SKM-1 (cell line): ENCODE measurements at regions not wholly inside any gene's neighbourhood (a gene's known extent, or its start where the extent isn't known, plus 50 kb on each side); places are given as distances from the start of the nearest gene placed in this dataset.

Source experiments
- DNase-seq: peaks from one replicate; lab custom pipeline; 2025; ENCODE audit not compliant: unreplicated experiment; lab: John Stamatoyannopoulos, UW

DNA sequence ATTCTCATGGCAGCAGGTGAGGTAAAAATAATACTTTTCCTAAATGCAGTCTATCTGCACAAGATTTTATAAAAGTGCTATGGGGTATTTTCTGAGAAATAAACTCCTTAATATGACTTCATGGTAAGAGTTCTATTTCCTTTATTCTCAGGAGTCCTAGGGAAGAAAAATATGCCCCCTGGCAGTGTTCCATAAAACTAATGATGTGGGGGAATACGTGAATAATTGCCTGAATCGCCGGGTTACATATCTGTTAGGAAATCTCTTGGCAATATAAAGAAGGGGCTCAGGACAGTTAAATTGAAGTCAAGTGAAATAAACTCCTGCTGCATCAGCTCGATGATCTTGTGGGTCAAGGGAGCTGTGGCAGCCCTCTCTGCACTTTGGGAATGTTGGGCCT, 229.7 kb downstream of the MAFB start:
- no peak for DNase-seq

DNA sequence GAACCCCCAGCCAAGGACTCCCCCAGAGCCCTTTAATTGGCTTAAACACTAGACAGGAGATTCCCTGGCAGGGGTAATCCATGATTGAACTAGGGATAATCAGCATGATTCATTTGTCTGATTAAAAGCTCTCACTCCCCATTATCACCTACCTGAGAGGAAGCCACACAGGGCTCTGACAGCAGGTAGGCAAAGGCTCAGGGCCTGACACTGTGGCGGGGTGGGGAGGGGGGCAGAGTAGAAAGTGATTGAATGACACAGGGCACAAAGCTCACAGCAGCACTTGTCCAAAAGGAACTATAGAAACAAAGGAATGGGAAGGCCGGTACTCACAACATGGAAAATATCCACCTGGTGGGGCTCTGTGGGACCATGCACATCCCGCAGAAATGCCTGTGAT, 231.6 kb downstream of the MAFB start:
- DNase-seq: no peak

DNA sequence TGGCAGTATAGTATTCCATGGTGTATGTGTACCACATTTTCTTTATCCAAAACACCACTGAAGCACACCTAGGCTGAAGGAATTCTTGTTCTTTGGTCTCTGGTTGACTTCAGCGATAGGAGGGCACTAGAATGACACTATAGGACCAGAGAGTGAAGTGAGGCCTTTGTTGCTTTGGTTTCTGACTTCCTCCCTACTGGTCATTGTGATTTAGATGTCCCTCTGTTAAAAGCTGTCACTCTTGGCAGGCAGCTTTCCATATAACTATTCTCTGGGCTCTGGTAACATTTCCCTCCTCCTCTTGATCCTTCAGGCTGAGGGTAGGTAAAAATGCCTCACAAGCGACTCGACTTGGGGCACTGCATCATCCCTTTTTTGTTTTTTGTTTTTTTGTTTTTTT, 236.3 kb downstream of the MAFB start:
- DNase-seq: no peak

DNA sequence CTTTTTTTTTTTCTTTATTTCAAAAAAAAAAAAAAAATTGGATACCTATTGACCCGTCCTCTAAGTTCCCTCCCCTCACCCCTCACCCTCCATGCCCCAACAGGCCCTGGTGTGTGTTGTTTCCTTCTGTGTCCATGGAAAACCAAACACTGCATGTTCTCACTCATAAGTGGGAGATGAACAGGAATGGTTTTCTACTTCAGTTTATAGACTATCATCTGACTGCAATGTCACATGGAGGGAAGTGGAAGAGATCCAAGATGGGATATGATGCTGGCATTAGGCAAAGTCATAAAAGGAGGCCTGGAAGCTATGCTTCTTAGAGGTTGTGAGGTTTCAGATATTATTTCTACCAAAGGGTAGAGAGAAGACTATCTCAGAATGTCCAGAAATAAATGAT, 237.5 kb downstream of the MAFB start:
- DNase-seq: no peak

DNA sequence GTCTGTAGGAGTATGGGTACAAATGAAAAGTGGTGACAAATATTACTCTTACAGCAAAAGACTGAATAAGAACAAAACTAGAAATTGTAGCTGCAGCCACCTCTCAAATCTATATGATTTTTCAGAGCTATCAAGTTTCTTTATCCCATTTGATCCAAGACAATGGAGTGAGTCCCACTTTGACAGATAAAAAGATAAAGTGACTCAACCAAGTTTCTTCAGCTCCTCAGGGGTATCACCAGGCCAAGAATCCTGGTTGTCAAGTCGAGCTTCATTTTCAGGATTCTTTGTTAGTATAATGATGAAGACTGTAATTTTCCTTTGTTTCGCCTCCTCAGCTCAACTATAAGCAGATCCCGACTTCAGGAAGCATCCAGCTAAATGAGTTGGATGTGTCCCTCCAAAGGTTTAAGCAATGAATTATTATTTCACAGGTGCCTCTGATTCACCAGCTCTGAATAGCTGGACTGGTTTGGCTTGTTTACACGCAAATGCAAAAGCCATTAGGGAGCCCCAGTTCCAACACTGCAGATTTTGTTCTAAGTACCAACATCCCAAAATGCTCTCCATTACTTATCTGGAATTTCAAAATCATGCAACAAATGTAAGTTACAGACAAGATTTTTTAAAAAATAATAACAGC, 238.9 kb downstream of the MAFB start:
- DNase-seq: no peak

DNA sequence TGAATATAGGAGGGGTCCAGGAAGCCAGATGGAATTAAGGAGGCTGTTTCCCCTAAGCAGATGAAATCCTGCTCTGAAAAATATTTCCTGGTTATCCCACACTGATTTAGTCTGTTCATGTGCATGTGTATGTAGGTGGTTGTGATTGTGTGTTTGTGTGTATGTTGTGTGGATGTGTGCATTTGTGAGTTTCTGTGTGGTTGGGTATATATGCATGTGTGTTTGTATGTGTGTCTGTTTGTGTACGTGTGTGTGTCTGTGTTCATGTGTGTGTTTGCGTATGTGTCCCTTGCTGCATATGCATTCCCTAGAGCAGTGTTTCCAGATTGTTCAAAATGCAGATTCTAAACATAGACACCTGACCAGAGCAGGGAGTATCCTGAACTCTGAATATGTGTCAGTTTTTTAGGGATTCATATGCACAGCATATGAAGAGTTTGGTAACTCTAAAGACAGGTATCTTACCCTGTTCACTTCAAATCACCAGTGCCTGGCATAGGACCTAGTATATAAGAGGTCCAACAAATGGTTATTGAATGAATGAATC, 239.8 kb downstream of the MAFB start:
- no peak for DNase-seq

DNA sequence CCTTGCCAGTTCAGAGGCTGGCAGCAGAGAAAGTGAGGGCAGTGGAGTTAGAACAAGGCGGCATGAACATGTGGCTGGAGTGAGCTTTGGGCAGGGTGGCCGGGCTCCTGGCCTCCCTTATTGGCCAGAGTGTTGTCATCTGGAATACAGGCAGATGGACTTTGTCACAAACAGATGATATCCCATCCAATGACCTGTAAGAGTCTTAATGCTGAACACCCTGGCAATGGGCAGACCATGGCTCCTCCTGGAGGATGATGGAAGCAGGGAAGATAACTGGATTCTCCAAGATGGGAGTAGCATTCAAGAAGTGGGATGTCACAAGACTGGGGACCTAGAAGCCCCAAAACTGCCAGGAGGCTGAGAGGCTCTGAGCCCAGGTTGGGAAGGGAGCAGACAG, 242.1 kb downstream of the MAFB start:
- no peak for DNase-seq

DNA sequence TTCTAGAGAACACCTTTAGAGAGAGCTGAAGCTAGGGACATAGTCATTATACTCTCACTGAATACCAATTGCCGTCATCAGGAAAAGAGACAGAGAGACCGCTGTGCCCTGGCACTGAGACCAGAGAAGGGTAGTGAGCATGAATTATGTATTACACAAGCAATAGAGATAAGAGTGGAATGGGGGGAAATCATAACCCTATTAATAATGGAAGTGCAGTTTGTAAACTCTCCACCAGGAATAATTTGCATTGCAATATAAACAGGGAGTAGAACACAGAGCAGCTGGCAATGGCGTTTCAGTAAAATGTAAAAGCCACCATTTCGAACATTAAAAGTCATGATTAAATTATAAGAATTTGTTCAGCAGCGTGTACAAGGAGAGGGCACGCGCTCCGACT, 244.5 kb downstream of the MAFB start:
- no peak for DNase-seq

DNA sequence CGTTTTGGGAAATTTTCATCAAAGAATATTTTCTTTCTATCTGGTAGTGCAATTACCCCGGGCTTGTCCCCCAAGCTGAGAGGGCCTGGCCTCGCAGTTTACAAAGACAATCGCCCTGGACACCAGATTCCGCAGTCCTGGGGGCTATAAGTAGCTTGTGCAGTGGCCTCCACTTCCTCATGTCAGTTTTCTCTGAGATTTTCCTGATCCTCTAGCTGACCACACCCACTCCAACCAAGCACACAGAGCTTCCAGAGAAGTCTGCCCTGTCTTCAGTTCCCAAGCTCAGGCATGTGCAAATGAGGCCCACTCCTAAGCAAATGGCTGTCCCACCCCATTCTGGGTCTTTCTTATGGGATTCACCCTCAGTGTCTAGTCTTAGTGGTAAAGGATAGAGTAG, 245.3 kb downstream of the MAFB start:
- no peak for DNase-seq

DNA sequence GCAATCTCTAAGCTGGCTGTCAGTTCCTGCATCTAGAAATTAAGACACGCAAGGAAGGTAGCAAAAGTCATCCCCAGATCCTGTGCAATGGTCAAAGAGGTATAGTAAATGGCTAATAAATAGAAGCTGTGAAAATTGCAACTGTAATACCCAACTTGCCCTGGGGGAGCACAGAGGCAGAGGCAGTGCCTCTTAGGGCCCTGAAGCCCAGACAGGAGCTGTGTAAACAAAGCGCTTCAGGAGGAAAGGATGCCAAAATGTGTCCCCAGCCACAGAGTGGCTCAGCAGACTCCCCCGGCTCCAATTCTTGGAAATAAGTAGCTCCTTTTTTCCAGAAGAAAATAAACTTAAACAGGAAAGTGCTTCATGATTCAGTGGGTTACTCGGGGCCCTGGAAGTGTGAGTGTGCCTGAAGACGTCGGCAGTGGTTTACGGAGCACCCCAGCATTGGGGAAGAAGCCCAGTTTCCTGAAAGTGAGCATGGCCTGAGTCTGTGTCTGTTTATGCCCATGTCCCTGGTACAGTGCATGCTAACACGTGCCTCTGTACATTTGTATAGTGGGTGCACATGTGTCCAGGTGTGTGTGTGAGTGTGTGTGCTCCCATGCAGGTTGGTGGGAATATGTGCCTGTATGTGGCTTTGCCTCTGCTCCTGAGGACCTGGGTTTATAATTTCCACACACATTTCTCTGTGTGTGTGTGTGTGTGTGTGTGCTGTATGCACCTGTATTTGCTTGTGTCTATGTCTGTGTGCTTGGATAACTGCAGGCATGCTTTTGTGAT, 246.7 kb downstream of the MAFB start:
- no peak for DNase-seq

DNA sequence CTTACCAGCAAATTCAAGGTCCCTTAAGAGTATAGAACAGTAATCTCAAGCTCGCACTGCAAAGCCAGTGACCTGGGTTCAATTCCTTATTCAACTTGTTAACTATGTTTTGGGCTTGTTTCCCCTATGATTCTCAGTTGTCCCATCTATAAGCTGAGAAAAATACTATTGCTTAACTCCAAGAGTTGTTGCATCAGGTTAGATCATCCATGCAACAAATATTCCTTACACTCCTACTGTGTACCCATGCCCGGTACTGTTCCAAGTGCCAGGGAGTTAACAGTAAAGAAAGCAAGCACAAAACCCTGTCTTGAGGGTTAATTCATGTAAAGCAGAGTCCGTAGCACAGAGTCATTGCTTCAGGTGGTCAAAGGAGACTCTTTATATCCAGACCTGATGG, 247.3 kb downstream of the MAFB start:
- no peak for DNase-seq

DNA sequence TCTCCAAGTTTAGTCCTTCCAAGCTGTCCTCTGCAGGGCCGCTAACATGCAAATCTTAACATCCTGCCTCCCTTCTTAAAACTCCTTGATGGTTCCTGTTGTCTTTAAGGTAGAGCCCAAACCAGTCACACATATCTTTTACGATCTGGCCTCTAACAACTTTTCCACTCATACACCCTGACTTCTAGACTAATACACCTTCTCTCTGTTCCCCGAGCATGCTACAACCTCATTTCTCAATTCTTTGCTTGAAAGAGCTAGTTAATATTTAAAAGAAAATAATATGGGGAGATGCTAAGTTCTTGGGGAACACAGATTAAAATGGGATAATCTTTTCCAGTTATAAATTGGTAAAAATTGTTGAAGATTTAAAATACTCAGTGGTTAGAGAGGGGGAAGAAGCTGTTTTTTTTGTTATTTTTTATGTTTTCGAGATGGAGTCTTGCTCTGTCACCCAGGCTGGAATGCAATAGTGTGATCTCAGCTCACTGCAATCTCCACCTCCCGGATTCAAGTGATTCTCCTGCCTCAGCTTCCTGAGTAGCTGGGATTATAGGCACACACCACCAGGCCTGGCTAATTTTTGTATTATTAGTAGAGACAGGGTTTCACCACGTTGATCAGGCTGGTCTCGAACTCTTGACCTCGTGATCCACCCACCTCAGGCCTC, 250.7 kb downstream of the MAFB start:
- DNase-seq: no peak

DNA sequence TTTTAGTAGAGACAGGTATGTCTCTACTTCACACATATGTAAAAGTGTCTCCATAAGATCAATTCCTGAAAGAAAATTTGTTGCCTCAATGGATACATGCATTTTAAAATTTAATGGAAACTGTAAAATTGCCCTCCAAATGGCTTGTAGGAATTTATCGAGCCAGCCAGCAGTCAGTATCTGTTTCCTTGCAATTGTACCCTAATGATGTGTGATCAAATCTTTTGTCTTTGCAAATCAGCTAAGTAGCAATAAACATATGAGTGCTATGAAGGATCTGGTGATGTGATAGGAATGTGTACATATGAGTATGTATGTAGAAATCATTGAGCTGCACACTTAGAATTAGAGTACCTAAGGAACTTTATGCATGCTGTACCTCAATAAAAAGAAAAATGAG, 253.0 kb downstream of the MAFB start:
- no peak for DNase-seq

DNA sequence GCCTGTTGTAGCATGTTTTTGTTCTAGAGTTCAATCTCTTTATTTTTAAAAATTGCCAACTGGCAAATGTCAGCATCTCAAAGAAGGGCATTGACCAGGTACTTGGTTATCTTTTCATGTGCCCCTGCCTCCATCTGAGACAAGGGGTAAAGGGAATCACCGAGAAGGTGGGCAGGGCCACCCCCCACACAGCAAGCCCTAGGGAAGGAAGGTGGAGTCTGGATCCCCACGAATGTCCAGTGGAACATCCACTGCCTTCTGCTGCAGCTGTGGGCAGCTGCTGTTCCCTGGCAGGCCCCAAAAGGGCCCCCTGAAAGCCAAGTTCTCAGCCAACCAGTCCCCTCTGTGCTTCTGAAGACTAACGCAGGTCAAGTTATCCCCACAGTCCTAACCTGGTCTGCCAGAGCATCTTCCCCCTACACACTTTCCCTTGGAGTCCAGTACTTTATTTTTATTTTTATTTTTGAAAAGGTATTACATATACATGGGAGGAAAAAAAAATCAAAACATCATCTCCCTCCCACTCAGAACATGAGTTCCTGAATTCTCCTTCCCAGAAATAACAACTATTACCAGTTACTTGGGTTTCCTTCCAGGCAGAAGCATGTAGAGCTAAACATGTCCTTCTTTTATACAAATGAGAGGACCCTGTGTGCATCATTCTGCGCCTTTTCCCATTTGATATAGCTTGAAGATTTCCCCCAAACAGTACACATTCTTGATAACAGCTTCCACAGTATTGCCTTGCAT, 253.7 kb downstream of the MAFB start:
- DNase-seq: no peak

DNA sequence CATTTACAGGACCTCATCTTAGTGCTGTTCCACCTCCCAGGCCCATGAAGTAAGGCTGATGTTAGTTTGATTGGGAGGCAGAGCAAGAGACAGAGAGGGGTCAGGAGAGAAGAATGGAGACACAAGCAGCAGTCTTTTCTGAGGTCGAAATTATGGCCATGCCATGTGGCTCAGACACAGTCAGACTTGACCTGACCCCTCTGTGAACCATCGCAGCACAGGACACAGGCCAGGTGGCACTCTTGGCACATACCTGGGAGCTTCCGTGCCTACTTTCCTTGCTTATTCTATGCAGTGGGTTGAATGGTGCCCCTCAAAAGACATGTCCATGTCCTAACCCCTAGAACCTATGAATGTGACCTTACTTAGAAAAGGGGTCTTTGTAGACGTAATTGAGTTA, 254.9 kb downstream of the MAFB start:
- no peak for DNase-seq

DNA sequence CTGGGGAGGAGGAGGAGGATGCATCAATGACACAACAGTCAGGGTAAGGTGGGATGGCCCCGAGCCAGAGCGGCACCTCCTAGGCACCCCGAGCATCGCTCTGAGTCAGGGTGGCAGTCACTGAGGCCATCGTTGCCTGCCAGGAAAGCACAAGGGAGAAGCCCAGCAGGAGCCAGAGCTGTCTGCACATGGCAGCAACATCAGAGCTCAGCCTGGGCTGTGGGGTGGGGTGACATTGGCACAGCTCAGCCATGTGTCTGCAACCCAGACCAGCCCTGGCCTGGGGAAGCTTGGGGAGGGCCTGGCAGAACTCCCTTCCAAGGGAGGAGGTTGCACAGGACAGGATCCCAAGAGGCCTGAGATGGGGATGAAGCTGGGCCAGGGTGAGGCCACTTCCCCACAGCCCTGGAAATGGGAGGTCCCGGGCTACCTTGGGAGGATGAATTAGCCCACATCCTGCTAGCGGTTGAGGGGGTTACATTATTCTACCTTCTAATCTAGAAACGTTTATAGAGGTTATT, 255.6 kb downstream of the MAFB start:
- no peak for DNase-seq

DNA sequence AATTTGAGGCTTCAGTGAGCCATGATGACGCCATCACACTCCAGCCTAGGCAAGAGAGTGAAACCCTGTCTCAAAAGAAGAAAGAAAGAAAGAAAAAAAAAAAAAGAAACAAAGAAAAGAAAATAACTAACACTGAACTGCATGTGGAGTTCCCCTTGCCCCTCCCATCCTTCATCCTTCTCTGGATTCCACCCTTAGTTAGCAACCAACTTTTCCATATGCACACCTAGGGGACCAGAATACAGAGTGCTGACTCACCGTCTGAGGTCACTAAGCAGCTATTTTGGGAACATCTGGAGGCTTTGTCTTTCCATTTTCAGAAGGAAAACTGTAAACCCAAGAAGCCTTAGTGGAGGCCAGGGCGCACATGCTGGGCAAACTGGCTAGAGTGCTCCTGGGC, 257.4 kb downstream of the MAFB start:
- no peak for DNase-seq

DNA sequence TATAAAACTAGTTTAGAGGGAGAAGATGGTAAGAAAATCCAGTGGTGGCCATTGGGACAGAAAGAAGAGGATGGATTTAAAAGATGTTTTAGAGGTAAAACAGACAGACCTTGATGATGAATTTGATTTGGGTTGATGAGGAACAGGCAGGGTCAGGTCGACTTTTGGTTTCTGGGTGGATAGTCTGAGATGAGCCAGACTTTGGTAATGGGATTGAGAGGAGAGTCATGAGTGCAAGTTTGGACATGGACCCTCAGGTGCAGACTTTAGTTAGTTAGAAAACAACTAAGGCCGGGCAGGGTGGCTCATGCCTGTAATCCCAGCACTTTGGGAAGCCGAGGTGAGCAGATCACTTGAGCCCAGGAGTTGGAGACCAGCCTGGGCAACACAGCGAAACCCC, 257.9 kb downstream of the MAFB start:
- DNase-seq: no peak

DNA sequence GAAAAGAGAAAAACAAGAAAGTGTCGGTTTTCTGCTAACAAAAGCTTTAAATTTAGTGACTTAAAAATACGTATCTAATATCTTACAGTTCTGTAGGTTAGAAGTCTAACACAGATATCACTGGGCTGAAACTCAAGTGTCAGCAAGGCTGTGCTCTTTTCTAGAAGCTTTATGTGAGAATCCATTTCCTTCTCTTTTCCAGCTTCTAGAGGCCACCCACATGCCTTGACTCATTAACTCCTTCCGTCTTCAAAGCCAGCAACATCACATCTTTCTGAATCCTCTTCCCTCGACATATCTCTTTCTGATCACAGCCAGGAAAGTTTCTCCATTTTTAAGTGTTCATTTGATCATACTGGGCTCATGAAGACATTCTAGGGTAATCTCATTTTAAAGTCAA, 262.0 kb downstream of the MAFB start:
- DNase-seq: no peak

DNA sequence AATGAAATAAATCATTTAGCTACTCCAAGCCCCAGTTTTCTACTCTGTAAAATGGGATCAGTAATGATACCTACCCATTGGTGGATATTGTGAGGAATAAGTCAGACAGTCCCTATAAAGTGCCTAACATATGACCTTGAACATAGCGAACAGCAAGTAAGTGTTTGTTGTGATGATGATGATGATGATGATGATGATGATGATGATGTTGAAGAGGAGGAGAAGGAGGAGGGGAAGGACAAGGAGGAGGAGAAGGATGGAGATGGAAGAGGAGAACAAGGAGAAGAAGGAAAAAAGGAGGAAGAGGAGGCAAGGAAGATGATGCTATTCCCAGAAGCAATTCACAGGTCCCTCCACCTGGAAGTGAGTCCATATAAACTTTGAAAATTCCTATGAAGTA, 264.3 kb downstream of the MAFB start:
- no peak for DNase-seq

DNA sequence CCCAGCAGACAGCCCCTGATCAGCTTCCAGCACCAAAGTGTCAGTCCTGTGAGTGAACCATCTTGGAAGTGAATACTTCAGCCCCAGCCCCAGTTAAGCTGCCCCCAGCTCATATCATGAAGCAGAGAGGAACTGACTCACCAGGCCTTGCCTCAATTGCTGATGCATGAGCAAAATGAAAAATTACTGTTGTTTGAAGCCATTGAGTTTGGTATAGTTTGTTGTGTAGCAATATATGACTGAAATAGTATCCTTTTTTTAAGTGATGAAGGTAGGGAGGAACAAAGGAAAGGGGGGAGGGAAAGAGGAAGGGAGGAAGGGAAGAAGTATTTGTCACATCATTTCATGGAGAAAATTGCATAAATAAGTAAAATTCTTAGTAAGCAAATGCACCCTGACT, 266.4 kb downstream of the MAFB start:
- no peak for DNase-seq
